Skeletal muscle cell (primary cell): ENCODE measurements at regions not wholly inside any gene's neighbourhood (a gene's known extent, or its start where the extent isn't known, plus 50 kb on each side); places are given as distances from the start of the nearest gene placed in this dataset.
A peak's percentile ranks its signal among the peaks of the same experiment; 100 is the strongest.
"Not testable (repeated sequence)": the region's sequence is repeated elsewhere in the genome, so short reads cannot be mapped to it uniquely, and the experiment has no call there.

Experiments used
- DNase-seq: peaks from one replicate; pipeline ENCODE4 v3.0.0-alpha.2; 2010; ENCODE audit warnings: low read depth
- H3K4me3 ChIP-seq: 2 replicates; pipeline ENCODE4 v1.5.1; 2011; ENCODE audit warnings: low read depth, mild to moderate bottlenecking, control low read depth, low read length, moderate library complexity

DNA sequence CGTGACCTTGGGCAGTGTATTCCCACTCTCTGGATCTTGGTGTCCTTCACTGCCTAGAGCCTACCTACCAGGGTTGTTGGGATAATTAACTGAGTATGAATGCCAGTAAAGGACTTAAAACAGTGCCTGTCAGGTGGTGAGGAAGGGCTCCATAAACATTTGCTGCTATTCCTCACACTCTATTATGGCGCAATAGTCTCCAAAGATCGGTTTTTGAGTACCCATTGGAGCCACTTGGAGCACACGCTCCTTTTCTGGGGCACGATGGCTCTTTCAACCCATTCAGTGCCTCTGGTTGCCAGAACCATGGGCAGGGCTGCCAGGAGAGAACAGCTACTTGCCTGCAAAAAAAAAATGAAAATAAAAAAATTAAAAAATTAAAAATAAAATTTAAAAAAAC, 296.6 kb upstream of the PPARGC1A start:
- DNase-seq = no peak
- no peak overlapping the region for H3K4me3 ChIP-seq

DNA sequence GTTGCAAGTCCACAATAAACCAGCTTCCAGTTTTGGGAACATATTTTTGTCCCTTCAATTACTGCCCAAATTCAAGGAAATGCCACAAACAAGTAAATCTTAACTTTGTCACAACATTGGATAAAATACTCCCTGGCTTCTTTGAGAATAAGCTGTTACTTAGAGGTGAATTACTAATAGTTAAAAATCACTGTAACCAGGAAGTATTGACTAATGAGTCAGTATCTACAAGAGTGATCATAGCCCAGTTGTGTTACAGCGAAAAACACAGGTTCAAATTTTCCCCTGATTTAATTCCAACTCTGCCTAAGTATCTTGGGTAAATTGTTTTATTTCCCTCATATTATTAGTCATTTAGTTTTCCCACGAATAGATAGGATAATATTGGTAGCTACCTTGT, 291.2 kb upstream of the PPARGC1A start:
- no peak for DNase-seq
- no peak overlapping the region for H3K4me3 ChIP-seq

DNA sequence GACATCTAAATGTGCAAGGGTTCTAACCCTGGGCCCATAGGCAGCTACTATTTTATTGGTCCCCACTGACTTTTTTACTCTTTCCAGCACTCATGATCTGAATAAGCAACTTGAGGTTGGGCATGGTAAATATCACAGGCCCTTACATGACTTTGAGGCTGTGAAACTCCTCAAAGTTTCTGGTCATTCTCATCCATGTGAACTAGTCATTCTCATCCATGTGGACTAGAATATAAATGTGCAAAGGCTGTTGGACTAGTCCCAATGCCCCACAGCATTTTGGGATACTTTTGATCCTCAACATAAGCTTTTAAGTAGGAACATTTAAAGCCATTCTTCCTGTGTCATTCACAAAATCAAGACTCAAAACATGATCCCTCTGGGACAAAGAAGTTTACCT, 290.7 kb upstream of the PPARGC1A start:
- no peak for DNase-seq
- no peak overlapping the region for H3K4me3 ChIP-seq

DNA sequence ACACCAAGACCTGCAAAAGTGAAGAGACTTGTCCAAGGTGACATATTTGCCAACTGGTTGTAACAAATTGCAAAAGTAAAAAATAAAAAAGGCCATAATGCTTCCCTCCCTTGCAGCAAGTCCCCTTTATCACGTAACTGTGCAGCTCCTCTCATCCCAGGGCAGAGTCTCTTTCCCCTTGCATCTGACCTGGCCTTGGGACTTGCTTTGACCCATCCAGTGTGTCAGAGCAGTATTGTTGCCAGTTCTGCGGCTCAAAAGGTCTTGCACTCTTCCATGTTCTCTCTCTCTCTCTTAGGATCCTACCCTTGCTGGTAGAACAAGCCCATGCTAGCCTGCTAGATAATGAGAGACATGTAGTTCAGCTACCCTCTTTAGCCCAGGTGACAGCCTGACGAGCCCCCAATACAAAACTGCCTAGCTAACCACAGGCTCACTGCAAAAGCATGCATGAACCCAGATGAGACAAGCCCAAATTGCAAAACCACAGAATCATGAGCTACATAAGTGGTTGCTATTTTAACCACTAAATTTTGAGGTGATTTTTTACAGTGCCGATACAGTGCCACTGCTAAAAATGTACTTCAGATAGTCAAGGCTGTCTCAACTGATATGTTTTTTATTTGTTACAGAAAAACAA, 289.5 kb upstream of the PPARGC1A start:
- no peak for DNase-seq
- no peak overlapping the region for H3K4me3 ChIP-seq

- not testable (repeated sequence) for DNase-seq, H3K4me3 ChIP-seq
Measured at GRCh38 chr4:24177443-24177842, 287.6 kb upstream of the PPARGC1A start.

DNA sequence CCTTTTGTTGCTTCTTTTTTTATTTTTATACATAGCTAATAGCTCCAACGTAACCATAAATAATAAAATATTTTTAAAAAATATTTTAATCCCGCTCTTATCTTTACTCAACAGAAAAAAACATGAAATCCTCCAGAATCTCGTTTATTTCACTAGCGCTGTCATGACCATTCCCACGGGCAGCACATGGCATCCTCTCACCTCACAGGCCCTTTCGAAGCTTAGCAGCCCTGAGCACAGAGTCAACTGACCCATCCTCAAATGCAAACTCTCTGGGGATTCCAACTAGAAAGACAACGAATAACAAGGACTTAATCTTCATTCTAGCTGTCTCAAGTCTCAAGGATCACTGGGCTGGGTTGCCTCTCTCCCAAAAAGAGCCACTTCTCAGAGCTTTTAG, 285.9 kb upstream of the PPARGC1A start:
- no peak overlapping the region for H3K4me3 ChIP-seq
- no peak for DNase-seq

DNA sequence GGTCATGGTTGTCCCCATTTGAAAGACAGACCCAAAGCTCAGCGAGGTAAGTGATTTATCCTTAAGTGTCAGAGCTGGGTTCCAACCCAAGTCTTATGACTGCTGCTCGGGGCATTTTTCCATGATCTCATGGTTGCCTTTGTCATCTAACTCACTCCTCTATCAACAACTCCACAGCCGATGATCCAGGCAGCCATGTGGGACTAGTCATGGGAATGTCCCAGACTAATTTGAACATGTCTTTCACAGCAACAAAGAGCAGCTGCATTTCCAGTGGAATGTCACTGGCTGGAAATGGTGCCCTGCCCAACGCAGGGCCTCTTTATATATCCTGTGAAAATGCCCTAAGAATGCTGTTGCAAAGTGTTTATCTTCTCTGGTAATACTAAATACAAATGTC, 284.8 kb upstream of the PPARGC1A start:
- peak; percentile 26 for DNase-seq
- no peak overlapping the region for H3K4me3 ChIP-seq

DNA sequence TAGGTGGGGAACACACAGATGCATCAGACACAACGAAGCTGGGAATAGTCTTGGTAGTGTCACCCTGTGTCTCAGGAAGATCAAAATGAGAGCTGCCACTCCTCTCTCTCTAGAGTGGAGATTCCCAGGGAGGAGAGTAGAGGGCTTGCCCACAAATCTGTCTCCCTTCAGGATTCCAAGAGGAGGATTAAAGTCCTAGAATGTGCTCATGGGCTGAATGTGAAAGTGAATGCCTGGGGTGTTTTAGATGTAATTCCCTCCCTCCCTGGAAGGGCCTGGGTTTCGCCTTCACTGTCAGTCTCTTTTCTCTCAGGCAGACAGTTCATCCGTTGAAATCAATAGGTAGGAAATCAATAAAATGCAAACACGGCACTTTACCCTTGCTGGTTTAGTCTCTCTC, 282.6 kb upstream of the PPARGC1A start:
- DNase-seq = no peak
- no peak overlapping the region for H3K4me3 ChIP-seq

- no peak for DNase-seq
- H3K4me3 ChIP-seq = no peak overlapping the region
Measured at GRCh38 chr4:24169956-24170355, 280.1 kb upstream of the PPARGC1A start.

- H3K4me3 ChIP-seq = no peak overlapping the region
- DNase-seq = no peak
Measured at GRCh38 chr4:24168658-24169057, 278.8 kb upstream of the PPARGC1A start.

GRCh38 chr4:24166501-24166900, 276.7 kb upstream of the PPARGC1A start:
- H3K4me3 ChIP-seq = no peak overlapping the region
- no peak for DNase-seq

DNA sequence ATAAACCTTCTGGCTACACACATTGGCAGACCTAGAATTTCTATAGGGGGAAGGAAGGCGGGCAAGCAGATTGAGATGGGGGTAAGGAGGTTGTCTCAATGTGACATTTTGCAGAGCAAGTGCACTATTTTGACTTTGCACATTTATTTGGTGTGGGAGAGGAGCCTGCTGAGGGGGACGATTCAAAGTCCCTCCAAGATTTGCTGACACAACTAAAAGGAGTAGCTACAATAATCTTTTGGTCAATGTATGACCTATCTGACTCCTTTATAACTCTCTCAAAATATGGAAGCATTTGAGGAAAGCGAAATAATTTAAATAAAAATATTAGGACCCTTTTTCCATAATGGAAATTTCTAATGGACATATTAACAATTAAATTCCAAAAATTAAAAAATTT, 274.9 kb upstream of the PPARGC1A start:
- no peak overlapping the region for H3K4me3 ChIP-seq
- DNase-seq = no peak

GRCh38 chr4:24164054-24164693, 274.3 kb upstream of the PPARGC1A start:
- no peak overlapping the region for H3K4me3 ChIP-seq
- DNase-seq = peak; percentile 8

DNA sequence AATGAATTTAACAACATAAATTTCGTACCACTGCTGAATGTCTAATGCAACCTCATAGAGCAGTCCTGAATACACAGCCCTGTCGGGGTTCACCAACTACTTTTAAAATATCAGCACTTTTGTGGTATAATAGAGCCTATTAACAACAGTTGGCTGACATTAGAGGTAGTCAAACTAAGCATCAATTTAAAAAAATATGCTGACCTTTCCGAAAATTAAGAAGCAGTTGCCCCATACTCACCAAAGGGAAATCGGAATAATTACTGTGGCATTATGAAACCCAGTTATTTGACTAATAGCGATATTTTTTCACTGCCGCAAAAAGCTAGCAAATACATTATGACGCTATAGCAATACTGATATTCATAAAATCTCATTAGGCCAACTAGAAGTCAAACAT, 273.5 kb upstream of the PPARGC1A start:
- no peak for DNase-seq
- no peak overlapping the region for H3K4me3 ChIP-seq

GRCh38 chr4:24160358-24160757, 270.5 kb upstream of the PPARGC1A start:
- no peak for DNase-seq
- no peak overlapping the region for H3K4me3 ChIP-seq

DNA sequence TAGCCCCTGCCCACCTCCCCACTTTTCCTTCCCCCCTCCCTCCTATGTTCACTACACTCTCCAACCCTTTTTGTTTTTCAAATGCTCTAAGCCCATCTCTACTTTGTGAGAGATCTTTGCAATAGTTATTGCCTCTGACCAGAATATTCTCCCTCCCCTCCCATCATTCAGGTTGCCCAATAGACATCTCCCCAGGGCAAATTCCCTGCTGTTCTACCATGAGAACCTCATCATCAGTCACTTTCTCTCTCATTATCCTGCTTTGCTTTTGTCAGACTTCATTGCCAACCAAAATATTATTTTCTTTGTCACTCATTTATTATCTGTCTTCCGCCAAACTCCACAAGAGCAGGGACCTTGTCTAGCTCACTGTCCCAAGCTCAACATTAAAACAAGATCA, 268.2 kb upstream of the PPARGC1A start:
- H3K4me3 ChIP-seq = no peak overlapping the region
- DNase-seq = no peak

DNA sequence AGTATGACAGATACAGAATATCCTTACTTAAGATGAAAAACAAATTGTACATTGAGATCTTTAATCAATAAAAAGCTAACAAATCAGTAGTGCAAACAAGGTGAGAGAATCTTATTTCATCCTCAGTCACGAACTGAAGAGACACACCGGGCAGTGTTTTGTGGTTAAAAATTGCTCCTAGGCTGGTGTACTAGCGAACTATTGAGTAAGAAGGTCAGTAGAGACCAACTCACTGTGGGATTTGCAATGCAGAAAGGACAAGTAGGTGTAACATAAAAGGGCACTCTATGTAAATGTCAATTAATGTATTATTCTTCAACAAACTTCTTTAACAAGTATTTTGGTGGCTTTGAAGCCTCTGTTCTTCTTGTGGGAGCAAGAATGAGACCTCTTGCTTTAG, 260.2 kb upstream of the PPARGC1A start:
- no peak overlapping the region for H3K4me3 ChIP-seq
- no peak for DNase-seq

- DNase-seq = no peak
- H3K4me3 ChIP-seq = no peak overlapping the region
Measured at GRCh38 chr4:24146127-24146526, 256.3 kb upstream of the PPARGC1A start.

- DNase-seq = no peak
- H3K4me3 ChIP-seq = no peak overlapping the region
Measured at GRCh38 chr4:24145591-24145990, 255.7 kb upstream of the PPARGC1A start.

DNA sequence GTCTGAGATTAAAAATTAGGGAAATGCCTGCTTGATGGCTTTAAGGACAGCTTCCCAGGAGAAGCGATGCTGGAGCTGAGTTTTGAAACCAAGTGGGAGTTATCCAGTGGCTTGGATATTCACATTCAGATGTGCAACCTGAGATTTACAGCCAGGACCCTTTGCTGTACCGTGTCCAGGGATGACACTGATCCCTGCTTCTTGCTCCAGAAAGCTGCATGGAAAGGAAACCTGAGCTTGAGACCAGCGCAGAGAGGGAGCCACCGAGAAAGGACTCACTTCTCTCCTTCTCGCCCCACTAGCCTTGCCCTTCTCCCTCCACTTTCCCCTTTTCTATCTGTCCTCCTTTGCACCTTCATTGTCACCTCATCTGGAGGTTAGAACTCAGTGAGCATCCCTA, 254.5 kb upstream of the PPARGC1A start:
- H3K4me3 ChIP-seq = no peak overlapping the region
- DNase-seq = no peak

GRCh38 chr4:24143741-24144140, 253.9 kb upstream of the PPARGC1A start:
- H3K4me3 ChIP-seq = no peak overlapping the region
- no peak for DNase-seq

- no peak overlapping the region for H3K4me3 ChIP-seq
- no peak for DNase-seq
Measured at GRCh38 chr4:24141836-24142235, 252.0 kb upstream of the PPARGC1A start.
